ENCODE measurements at regions not wholly inside any gene's neighbourhood (a gene's known extent, or its start where the extent isn't known, plus 50 kb on each side); places are given as distances from the start of the nearest gene placed in this dataset.

- H3K27ac ChIP-seq = no peak overlapping the region
- no peaks in the 10 kb centered on the region for H3K27me3 ChIP-seq (ENCODE audit: insufficient read depth, low read depth, severe bottlenecking)
- H3K36me3 ChIP-seq = no peaks in the 10 kb centered on the region
- H3K9me3 ChIP-seq (ENCODE audit: severe bottlenecking) = no peaks in the 10 kb centered on the region
- TF ChIP-seq, protein P1, sequence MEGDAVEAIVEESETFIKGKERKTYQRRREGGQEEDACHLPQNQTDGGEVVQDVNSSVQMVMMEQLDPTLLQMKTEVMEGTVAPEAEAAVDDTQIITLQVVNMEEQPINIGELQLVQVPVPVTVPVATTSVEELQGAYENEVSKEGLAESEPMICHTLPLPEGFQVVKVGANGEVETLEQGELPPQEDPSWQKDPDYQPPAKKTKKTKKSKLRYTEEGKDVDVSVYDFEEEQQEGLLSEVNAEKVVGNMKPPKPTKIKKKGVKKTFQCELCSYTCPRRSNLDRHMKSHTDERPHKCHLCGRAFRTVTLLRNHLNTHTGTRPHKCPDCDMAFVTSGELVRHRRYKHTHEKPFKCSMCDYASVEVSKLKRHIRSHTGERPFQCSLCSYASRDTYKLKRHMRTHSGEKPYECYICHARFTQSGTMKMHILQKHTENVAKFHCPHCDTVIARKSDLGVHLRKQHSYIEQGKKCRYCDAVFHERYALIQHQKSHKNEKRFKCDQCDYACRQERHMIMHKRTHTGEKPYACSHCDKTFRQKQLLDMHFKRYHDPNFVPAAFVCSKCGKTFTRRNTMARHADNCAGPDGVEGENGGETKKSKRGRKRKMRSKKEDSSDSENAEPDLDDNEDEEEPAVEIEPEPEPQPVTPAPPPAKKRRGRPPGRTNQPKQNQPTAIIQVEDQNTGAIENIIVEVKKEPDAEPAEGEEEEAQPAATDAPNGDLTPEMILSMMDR (IDR thresholded peaks at IDR 0.05; ENCODE audit: low read depth, low read length) = no peak
- no peak overlapping the region for H3K4me3 ChIP-seq (ENCODE audit: low read depth, low read length)
- no peak for DNase-seq
Observed at GRCh38 chr6:145015739-145016558, 719.4 kb downstream of the EPM2A start.

DNA sequence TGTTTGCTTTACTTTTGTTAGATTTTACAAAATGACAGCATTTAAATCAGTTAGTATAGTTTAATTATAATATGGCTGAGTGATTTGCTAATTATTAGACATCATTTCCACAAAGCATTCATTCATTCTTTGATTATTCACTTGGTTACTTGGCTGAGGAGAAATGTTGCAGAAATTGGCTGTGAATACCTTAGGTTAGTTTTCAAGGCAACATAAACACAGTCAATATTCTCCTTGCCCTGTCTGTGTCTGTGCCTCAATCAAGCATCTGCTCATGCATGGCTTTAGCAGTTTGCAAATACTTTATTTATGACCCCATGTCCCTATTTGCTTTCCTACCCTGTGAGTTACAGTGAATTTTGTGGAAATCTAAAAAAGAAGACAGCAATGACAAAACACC is 718.3 kb downstream of the EPM2A start:
- Histone ChIP-seq H3K4me3 (ENCODE audit: low read depth, low read length) (no peak overlapping the region), H3K9me3 (ENCODE audit: severe bottlenecking) (no peaks in the 10 kb centered on the region), H3K36me3 (no peaks in the 10 kb centered on the region), H3K27ac (no peak overlapping the region), H3K27me3 (ENCODE audit: insufficient read depth, low read depth, severe bottlenecking) (no peaks in the 10 kb centered on the region)
- no peak for DNase-seq
- TF ChIP-seq, protein P1 (IDR thresholded peaks at IDR 0.05; ENCODE audit: low read depth, low read length) = no peak

DNA sequence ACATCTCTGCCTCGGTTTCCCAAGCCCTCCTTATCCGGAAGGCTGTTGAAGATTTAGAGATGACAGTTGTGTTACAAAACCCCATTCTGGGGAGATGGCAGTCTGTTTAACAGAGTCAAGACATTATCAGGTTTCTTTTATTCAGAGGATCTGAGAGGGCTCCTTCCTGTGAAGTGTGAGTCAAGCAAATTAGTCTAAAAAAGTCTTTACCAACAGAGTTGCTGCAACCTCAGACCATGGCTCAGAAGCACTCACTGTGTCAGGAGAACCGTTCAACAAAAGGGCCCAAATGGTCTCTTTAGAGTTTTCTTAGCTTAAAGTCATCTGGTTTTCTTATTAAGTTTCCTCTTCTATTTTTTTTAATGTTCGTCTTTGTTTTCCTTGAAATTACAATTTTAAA is 717.8 kb downstream of the EPM2A start:
- Histone ChIP-seq H3K9me3 (ENCODE audit: severe bottlenecking) (no peaks in the 10 kb centered on the region), H3K4me3 (ENCODE audit: low read depth, low read length) (no peak overlapping the region), H3K27me3 (ENCODE audit: insufficient read depth, low read depth, severe bottlenecking) (no peaks in the 10 kb centered on the region), H3K36me3 (no peaks in the 10 kb centered on the region), H3K27ac (no peak overlapping the region)
- TF ChIP-seq, protein P1 (IDR thresholded peaks at IDR 0.05; ENCODE audit: low read depth, low read length) = no peak
- no peak for DNase-seq

- Histone ChIP-seq H3K9me3 (ENCODE audit: severe bottlenecking) (no peaks in the 10 kb centered on the region), H3K36me3 (no peaks in the 10 kb centered on the region), H3K27me3 (ENCODE audit: insufficient read depth, low read depth, severe bottlenecking) (no peaks in the 10 kb centered on the region), H3K27ac (no peak overlapping the region), H3K4me3 (ENCODE audit: low read depth, low read length) (no peak overlapping the region)
- TF ChIP-seq, protein P1 (IDR thresholded peaks at IDR 0.05; ENCODE audit: low read depth, low read length) = no peak
- DNase-seq = no peak
Observed at GRCh38 chr6:145018027-145018426, 717.3 kb downstream of the EPM2A start.

- H3K9me3 ChIP-seq (ENCODE audit: severe bottlenecking) = no peaks in the 10 kb centered on the region
- H3K4me3 ChIP-seq (ENCODE audit: low read depth, low read length) = no peak overlapping the region
- TF ChIP-seq, protein P1 (IDR thresholded peaks at IDR 0.05; ENCODE audit: low read depth, low read length) = no peak
- no peak overlapping the region for H3K27ac ChIP-seq
- no peaks in the 10 kb centered on the region for H3K27me3 ChIP-seq (ENCODE audit: insufficient read depth, low read depth, severe bottlenecking)
- no peaks in the 10 kb centered on the region for H3K36me3 ChIP-seq
- DNase-seq = no peak
Observed at GRCh38 chr6:145020114-145020513, 715.2 kb downstream of the EPM2A start.

- no peaks in the 10 kb centered on the region for H3K27me3 ChIP-seq (ENCODE audit: insufficient read depth, low read depth, severe bottlenecking)
- DNase-seq = no peak
- no peak overlapping the region for H3K27ac ChIP-seq
- TF ChIP-seq, protein P1 (IDR thresholded peaks at IDR 0.05; ENCODE audit: low read depth, low read length) = no peak
- H3K4me3 ChIP-seq (ENCODE audit: low read depth, low read length) = no peak overlapping the region
- no peaks in the 10 kb centered on the region for H3K9me3 ChIP-seq (ENCODE audit: severe bottlenecking)
- no peaks in the 10 kb centered on the region for H3K36me3 ChIP-seq
Observed at GRCh38 chr6:145020543-145020942, 714.8 kb downstream of the EPM2A start.

Data from WERI-Rb-1 (cell line).